IMR-90 (cell line): ENCODE measurements at regions not wholly inside any gene's neighbourhood (a gene's known extent, or its start where the extent isn't known, plus 50 kb on each side); places are given as distances from the start of the nearest gene placed in this dataset.
A peak's percentile ranks its signal among the peaks of the same experiment; 100 is the strongest.

Experiments used
- ATAC-seq: fragments of 200-7000 bp; cut with Tn5 transposase; 2 replicates; pipeline ENCODE4 v1.9.1; 2020; ENCODE audit warnings: low read depth, mild to moderate bottlenecking, moderate library complexity
- BruUV-seq: library from RNA; stranded (reverse); fragments of 400-500 nt; replicated peaks from 2 replicates; lab custom pipeline; 2021; lab: Mats Ljungman, UMichigan
- CTCF ChIA-PET: fragments of 300-600 bp; formaldehyde crosslinking; extraction: SDS; loops from one replicate; lab custom pipeline; 2021; ENCODE audit warnings: antibody characterized with exemption; lab: Yijun Ruan, JAX
- POLR2A ChIA-PET: fragments of 300-600 bp; sonication (Branson Sonifier 250); formaldehyde crosslinking; loops from one replicate; lab custom pipeline; 2022; ENCODE audit warnings: antibody characterized with exemption; ENCODE audit not compliant: unreplicated experiment; lab: Charles Lee
- DNase-seq: peaks from one replicate; pipeline ENCODE4 v3.0.0; 2013
- H2AFZ ChIP-seq: replicated peaks from 2 replicates; pipeline ENCODE3; 2013; ENCODE audit warnings: low read length, mild to moderate bottlenecking; ENCODE audit not compliant: poor library complexity
- H2AK5ac ChIP-seq: 2 replicates; pipeline ENCODE4 v1.6.1; 2013; ENCODE audit warnings: low read depth, low read length, inconsistent platforms
- H2AK9ac ChIP-seq: replicated peaks from 2 replicates; pipeline ENCODE3; 2013; ENCODE audit warnings: mild to moderate bottlenecking, low read depth, low read length, moderate library complexity; ENCODE audit not compliant: poor library complexity
- H2BK120ac ChIP-seq: 2 replicates; pipeline ENCODE4 v1.6.1; 2013; ENCODE audit warnings: low read depth, low read length, inconsistent platforms
- H2BK15ac ChIP-seq: 3 replicates; pipeline ENCODE4 v1.6.1; 2013; ENCODE audit warnings: low read depth, low read length, inconsistent platforms
- H2BK20ac ChIP-seq: 2 replicates; pipeline ENCODE4 v1.6.1; 2013; ENCODE audit warnings: low read depth, mild to moderate bottlenecking, inconsistent platforms, low read length, moderate library complexity
- H2BK5ac ChIP-seq: 2 replicates; pipeline ENCODE4 v1.6.1; 2013; ENCODE audit warnings: mild to moderate bottlenecking, low read depth, low read length, inconsistent platforms; ENCODE audit not compliant: poor library complexity, severe bottlenecking
- H3K14ac ChIP-seq: replicated peaks from 2 replicates; pipeline ENCODE4 v1.6.1; 2013; ENCODE audit warnings: low read depth, low read length, inconsistent platforms
- H3K18ac ChIP-seq: 2 replicates; pipeline ENCODE4 v1.6.1; 2013; ENCODE audit warnings: low read depth, low read length, control low read depth
- H3K23ac ChIP-seq: 2 replicates; pipeline ENCODE4 v1.6.1; 2013; ENCODE audit warnings: low read depth, low read length, inconsistent platforms
- H3K27ac ChIP-seq: 2 replicates; pipeline ENCODE4 v1.5.1; 2013; ENCODE audit warnings: mild to moderate bottlenecking, control low read depth, low read length; ENCODE audit not compliant: insufficient read depth
- H3K27me3 ChIP-seq: 2 replicates; pipeline ENCODE4 v1.6.1; 2013; ENCODE audit warnings: low read length; ENCODE audit not compliant: control insufficient read depth, insufficient read depth
- H3K36me3 ChIP-seq: 2 replicates; pipeline ENCODE4 v1.6.1; 2013; ENCODE audit warnings: low read length, mixed read lengths; ENCODE audit not compliant: control insufficient read depth, insufficient read depth
- H3K4ac ChIP-seq: 2 replicates; pipeline ENCODE4 v1.6.1; 2013; ENCODE audit warnings: low read depth, low read length, inconsistent platforms
- H3K4me1 ChIP-seq: 2 replicates; pipeline ENCODE4 v1.6.1; 2013; ENCODE audit warnings: low read length, mixed read lengths; ENCODE audit not compliant: control insufficient read depth, insufficient read depth
- H3K4me2 ChIP-seq: 2 replicates; pipeline ENCODE4 v1.6.1; 2013; ENCODE audit warnings: low read depth, mild to moderate bottlenecking, control low read depth, low read length, moderate library complexity
- H3K4me3 ChIP-seq: 2 replicates; pipeline ENCODE4 v1.5.1; 2013; ENCODE audit warnings: low read depth, mild to moderate bottlenecking, control low read depth, low read length, moderate library complexity; ENCODE audit not compliant: insufficient read depth
- H3K56ac ChIP-seq: 2 replicates; pipeline ENCODE4 v1.6.1; 2013; ENCODE audit warnings: low read length, inconsistent platforms; ENCODE audit not compliant: insufficient read depth; ENCODE audit errors: extremely low read depth
- H3K79me1 ChIP-seq, 2 experiments: 2 replicates each; pipeline ENCODE4 v1.6.1; 2013; ENCODE audit warnings: low read length in 2 of 2, inconsistent platforms in 1 of 2, low read depth in 1 of 2
- H3K9ac ChIP-seq: 2 replicates; pipeline ENCODE4 v1.6.1; 2013; ENCODE audit warnings: low read depth, low read length, control low read depth
- H3K9me1 ChIP-seq: 2 replicates; pipeline ENCODE4 v1.6.1; 2013; ENCODE audit warnings: low read length, inconsistent platforms; ENCODE audit not compliant: insufficient read depth
- H3K9me3 ChIP-seq: 2 replicates; pipeline ENCODE4 v1.6.1; 2013; ENCODE audit warnings: low read length; ENCODE audit not compliant: control insufficient read depth, insufficient read depth
- H4K20me1 ChIP-seq: 2 replicates; pipeline ENCODE4 v1.6.1; 2013; ENCODE audit warnings: low read length, inconsistent platforms; ENCODE audit not compliant: insufficient read depth
- H4K5ac ChIP-seq: 2 replicates; pipeline ENCODE4 v1.6.1; 2013; ENCODE audit warnings: mild to moderate bottlenecking, low read depth, low read length, control low read depth
- H4K8ac ChIP-seq, 2 experiments: 2 replicates each; pipeline ENCODE4 v1.6.1; 2013; ENCODE audit warnings: low read depth in 2 of 2, low read length in 2 of 2, control low read depth in 1 of 2, inconsistent platforms in 1 of 2
- H4K91ac ChIP-seq: 2 replicates; pipeline ENCODE4 v1.6.1; 2013; ENCODE audit warnings: low read depth, low read length, inconsistent platforms; ENCODE audit not compliant: insufficient read depth
- CEBPB ChIP-seq: IDR thresholded peaks from 2 replicates; pipeline ENCODE4 v1.6.1; 2012; ENCODE audit warnings: low read depth, low read length, improper control_type of control experiment
- MAZ ChIP-seq: IDR thresholded peaks from 2 replicates; pipeline ENCODE4 v1.6.1; 2012; ENCODE audit warnings: low read depth, mild to moderate bottlenecking, low read length, improper control_type of control experiment, moderate library complexity, borderline replicate concordance
- MXI1 ChIP-seq: IDR thresholded peaks from 2 replicates; pipeline ENCODE4 v1.6.1; 2012; ENCODE audit warnings: low read depth, mild to moderate bottlenecking, low read length, moderate library complexity, borderline replicate concordance
- RAD21 ChIP-seq: IDR thresholded peaks from 2 replicates; pipeline ENCODE4 v1.6.1; 2012; ENCODE audit warnings: low read length, improper control_type of control experiment
- WGBS, 2 experiments: methylation state at CpG; one replicate each; pipeline versions ENCODE4 v1.1.5 to v1.1.7; 2013; ENCODE audit warnings: missing lambda C conversion rate in 2 of 2; ENCODE audit not compliant: insufficient read length in 1 of 2; ENCODE audit errors: extremely low coverage in 2 of 2; 5-methylcytosine and 5-hydroxymethylcytosine counted together
- dilution Hi-C: fragments of 300-500 bp; cut with HindIII; formaldehyde crosslinking; loops from one replicate; pipeline ENCODE4 v1.14.3; 2018; ENCODE audit warnings: low sequenced_read_pairs; ENCODE audit not compliant: unreplicated experiment
- in situ Hi-C: fragments of 300-500 bp; cut with MboI; formaldehyde crosslinking; loops from 3 replicates; pipeline ENCODE4 v1.14.3; 2019; ENCODE audit warnings: low sequenced_read_pairs, inconsistent platforms, mixed read lengths
- intact Hi-C: fragments of 100-400 bp; cut with micrococcal nuclease; formaldehyde crosslinking; loops from 2 replicates; pipeline ENCODE4 v1.10.0; 2022

GRCh38 chr2:40751981-40752380 is 300.1 kb upstream of the SLC8A1 start:
- Histone ChIP-seq H3K36me3 (no peaks in the 10 kb centered on the region), H3K4ac (no peak overlapping the region), H3K27me3 (no peaks in the 10 kb centered on the region), H2BK5ac (no peak overlapping the region), H2AFZ (no peak overlapping the region), H3K9ac (no peak overlapping the region), H3K14ac (no peak overlapping the region), H3K27ac (no peak overlapping the region), H2AK5ac (no peak overlapping the region), H3K4me1 (no peaks in the 10 kb centered on the region), H3K4me2 (no peak overlapping the region), H3K18ac (no peak overlapping the region), H3K79me1 (no peaks in the 10 kb centered on the region), H3K4me3 (no peak overlapping the region), H2AK9ac (no peak overlapping the region), H3K56ac (no peak overlapping the region), H2BK20ac (no peak overlapping the region), H4K5ac (no peak overlapping the region), H3K9me3 (no peaks in the 10 kb centered on the region), H4K20me1 (no peaks in the 10 kb centered on the region), H2BK15ac (no peak overlapping the region), H3K23ac (no peak overlapping the region), H2BK120ac (no peak overlapping the region), H3K9me1 (no peaks in the 10 kb centered on the region; the same call in 1 of the 2 replicates), H4K91ac (no peak overlapping the region), H4K8ac (no peak overlapping the region)
- TF ChIP-seq MXI1 = no peak
- no peak for TF ChIP-seq MAZ
- no peak for TF ChIP-seq RAD21
- TF ChIP-seq CEBPB = no peak
- intact Hi-C loops (loop anchor here (10.0 kb wide), 1 partner anchor 907 kb away; no protein-coding TSS in a partner anchor), in situ Hi-C loops (loop anchor here (25.0 kb wide), 1 partner anchor 265 kb away; no protein-coding TSS in a partner anchor), dilution Hi-C loops (no loop called here)
- peak; percentile 27 for DNase-seq
- no TSS peak for BruUV-seq
- ChIA-PET POLR2A (no interaction called here), CTCF (no interaction called here)
- no CpG with 5 or more reads among the region's 1 CpG for WGBS, 2 experiments
- no peak for ATAC-seq
